BE2C (cell line): ENCODE measurements at regions not wholly inside any gene's neighbourhood (a gene's known extent, or its start where the extent isn't known, plus 50 kb on each side); places are given as distances from the start of the nearest gene placed in this dataset.

ENCODE experiments used
- DNase-seq: peaks from one replicate; pipeline ENCODE4 v3.0.0-alpha.2; 2020
- H3K27me3 ChIP-seq: fragments of 250-450 bp; sonication (Bioruptor Pico); 2 replicates; pipeline ENCODE4 v1.5.1; 2020; ENCODE audit warnings: mild to moderate bottlenecking
- H3K36me3 ChIP-seq: fragments of 250-450 bp; sonication (Bioruptor Pico); 2 replicates; pipeline ENCODE4 v1.5.1; 2020; ENCODE audit warnings: mild to moderate bottlenecking
- H3K4me1 ChIP-seq: fragments of 250-450 bp; sonication (Bioruptor Pico); 2 replicates; pipeline ENCODE4 v1.5.1; 2020
- H3K4me3 ChIP-seq: 2 replicates; pipeline ENCODE4 v1.5.1; 2011; ENCODE audit warnings: low read depth, low read length
- H3K9me3 ChIP-seq: fragments of 250-450 bp; sonication (Bioruptor Pico); 2 replicates; pipeline ENCODE4 v1.5.1; 2020
- CTCF ChIP-seq: IDR thresholded peaks from 2 replicates; pipeline ENCODE4 v1.5.1; 2012; ENCODE audit warnings: mild to moderate bottlenecking, low read depth, low read length

- no peaks in the 10 kb centered on the region for H3K36me3 ChIP-seq
- peaks cover 35% of the 10 kb centered on the region for H3K27me3 ChIP-seq
- no peaks in the 10 kb centered on the region for H3K4me1 ChIP-seq
- no peak for DNase-seq
- no peak overlapping the region for H3K4me3 ChIP-seq
- no peak for TF ChIP-seq CTCF
- no peaks in the 10 kb centered on the region; the same call in 1 of the 2 replicates for H3K9me3 ChIP-seq
Measured at GRCh38 chr16:85971902-85972638, 73.1 kb downstream of the IRF8 start.

- Histone ChIP-seq H3K27me3 (peaks cover 33% of the 10 kb centered on the region), H3K36me3 (no peaks in the 10 kb centered on the region), H3K4me1 (no peaks in the 10 kb centered on the region), H3K9me3 (no peaks in the 10 kb centered on the region; the same call in 1 of the 2 replicates), H3K4me3 (no peak overlapping the region)
- DNase-seq, result no peak
- no peak for TF ChIP-seq CTCF
Measured at GRCh38 chr16:85974428-85975375, 75.7 kb downstream of the IRF8 start.

- Histone ChIP-seq H3K4me1 (no peaks in the 10 kb centered on the region), H3K36me3 (no peaks in the 10 kb centered on the region), H3K4me3 (no peak overlapping the region), H3K27me3 (peaks cover 35% of the 10 kb centered on the region), H3K9me3 (no peaks in the 10 kb centered on the region; the same call in 1 of the 2 replicates)
- no peak for TF ChIP-seq CTCF
- no peak for DNase-seq
Measured at GRCh38 chr16:85975451-85975981, 76.6 kb downstream of the IRF8 start.

- Histone ChIP-seq H3K36me3 (no peaks in the 10 kb centered on the region), H3K4me1 (no peaks in the 10 kb centered on the region), H3K4me3 (no peak overlapping the region), H3K27me3 (peaks cover 64% of the 10 kb centered on the region), H3K9me3 (no peaks in the 10 kb centered on the region; the same call in 1 of the 2 replicates)
- DNase-seq, result no peak
- no peak for TF ChIP-seq CTCF
Measured at GRCh38 chr16:85978291-85978775, 79.4 kb downstream of the IRF8 start.

GRCh38 chr16:85978976-85979375, 80.0 kb downstream of the IRF8 start:
- no peak for DNase-seq
- Histone ChIP-seq H3K36me3 (no peaks in the 10 kb centered on the region), H3K9me3 (no peaks in the 10 kb centered on the region; the same call in 1 of the 2 replicates), H3K27me3 (peaks cover 70% of the 10 kb centered on the region), H3K4me3 (no peak overlapping the region), H3K4me1 (no peaks in the 10 kb centered on the region)
- TF ChIP-seq CTCF, result no peak
